ENCODE measurements at regions not wholly inside any gene's neighbourhood (a gene's known extent, or its start where the extent isn't known, plus 50 kb on each side); places are given as distances from the start of the nearest gene placed in this dataset.

DNA sequence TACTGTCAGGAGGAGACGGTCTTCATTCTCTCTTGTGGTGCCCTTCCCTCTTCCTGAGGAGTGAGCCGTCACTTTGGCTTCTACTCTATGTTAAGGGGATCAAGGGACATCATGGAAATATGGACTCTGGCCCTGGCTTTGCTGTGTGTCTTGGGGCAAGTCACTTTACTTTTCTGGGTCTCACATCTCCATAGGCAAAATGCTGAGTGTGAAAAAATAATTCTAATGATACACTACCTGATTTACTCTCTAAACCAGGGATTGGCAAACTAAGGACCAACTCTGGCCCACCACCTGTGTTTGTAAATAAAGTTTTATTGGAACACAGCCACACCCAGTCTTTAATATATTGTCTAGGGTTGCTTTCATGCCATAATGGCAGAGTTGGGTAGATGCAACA lies 548.7 kb upstream of the CDH5 start:
- TF ChIP-seq, protein P1, sequence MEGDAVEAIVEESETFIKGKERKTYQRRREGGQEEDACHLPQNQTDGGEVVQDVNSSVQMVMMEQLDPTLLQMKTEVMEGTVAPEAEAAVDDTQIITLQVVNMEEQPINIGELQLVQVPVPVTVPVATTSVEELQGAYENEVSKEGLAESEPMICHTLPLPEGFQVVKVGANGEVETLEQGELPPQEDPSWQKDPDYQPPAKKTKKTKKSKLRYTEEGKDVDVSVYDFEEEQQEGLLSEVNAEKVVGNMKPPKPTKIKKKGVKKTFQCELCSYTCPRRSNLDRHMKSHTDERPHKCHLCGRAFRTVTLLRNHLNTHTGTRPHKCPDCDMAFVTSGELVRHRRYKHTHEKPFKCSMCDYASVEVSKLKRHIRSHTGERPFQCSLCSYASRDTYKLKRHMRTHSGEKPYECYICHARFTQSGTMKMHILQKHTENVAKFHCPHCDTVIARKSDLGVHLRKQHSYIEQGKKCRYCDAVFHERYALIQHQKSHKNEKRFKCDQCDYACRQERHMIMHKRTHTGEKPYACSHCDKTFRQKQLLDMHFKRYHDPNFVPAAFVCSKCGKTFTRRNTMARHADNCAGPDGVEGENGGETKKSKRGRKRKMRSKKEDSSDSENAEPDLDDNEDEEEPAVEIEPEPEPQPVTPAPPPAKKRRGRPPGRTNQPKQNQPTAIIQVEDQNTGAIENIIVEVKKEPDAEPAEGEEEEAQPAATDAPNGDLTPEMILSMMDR (conservative IDR thresholded peaks at IDR 0.05 in 1 of 2, IDR thresholded peaks at IDR 0.05 in 1 of 2; ENCODE audit: low read depth in 1 of 2, low read length in 2 of 2) = no peak
- no peak for TF ChIP-seq EZH2 (IDR thresholded peaks at IDR 0.05; ENCODE audit: low read length, missing control alignments)
- H3K4me3 ChIP-seq (replicated peaks in 1 of 4; ENCODE audit: control extremely low read depth in 1 of 4, insufficient read depth in 1 of 4, low read depth in 3 of 4, low read length in 4 of 4) = no peak overlapping the region
- H2AFZ ChIP-seq (ENCODE audit: low read length) = no peak overlapping the region
- no peak for DNase-seq (ENCODE audit: low read depth in 2 of 2)
- no peak overlapping the region for H3K27ac ChIP-seq (ENCODE audit: insufficient read depth, low read length)
- no peaks in the 10 kb centered on the region for H3K36me3 ChIP-seq (ENCODE audit: control insufficient read depth, insufficient read depth, low read length)
- H3K79me2 ChIP-seq (ENCODE audit: control insufficient read depth, insufficient read depth, low read length) = no peaks in the 10 kb centered on the region
- no peak overlapping the region for H3K4me2 ChIP-seq (ENCODE audit: extremely low read depth, insufficient read depth, low read length)
- no peaks in the 10 kb centered on the region for H3K9me3 ChIP-seq (ENCODE audit: control insufficient read depth, insufficient read depth, low read depth, low read length)
- H3K9ac ChIP-seq (ENCODE audit: insufficient read depth, low read length) = no peak overlapping the region
- no peaks in the 10 kb centered on the region for H3K27me3 ChIP-seq (ENCODE audit: control insufficient read depth, insufficient read depth, low read length)
- H3K4me1 ChIP-seq (ENCODE audit: control insufficient read depth, extremely low read depth, insufficient read depth, low read length) = no peaks in the 10 kb centered on the region
- no peaks in the 10 kb centered on the region for H4K20me1 ChIP-seq (ENCODE audit: control insufficient read depth, extremely low read depth, insufficient read depth, low read length)

DNA sequence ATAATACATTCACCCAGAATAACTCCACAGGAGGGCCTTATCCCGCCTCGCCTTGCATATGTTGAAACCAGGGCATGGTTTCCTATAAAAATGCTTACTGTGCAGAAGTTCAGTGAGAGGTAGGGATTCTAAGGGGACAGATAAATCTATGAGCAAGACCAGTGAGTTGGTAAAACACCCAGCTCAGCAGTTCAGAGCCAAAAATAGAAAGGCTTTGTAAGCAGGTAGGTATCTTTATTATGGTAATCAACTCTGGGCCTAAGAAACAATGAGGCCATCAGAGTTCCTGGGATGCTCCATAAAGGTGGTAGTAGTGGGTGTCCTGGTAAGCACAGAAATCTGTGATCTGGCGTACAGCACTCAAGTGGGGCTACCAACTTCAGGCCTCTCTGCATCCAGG lies 549.4 kb upstream of the CDH5 start:
- Histone ChIP-seq H4K20me1 (ENCODE audit: control insufficient read depth, extremely low read depth, insufficient read depth, low read length) (no peaks in the 10 kb centered on the region), H3K9me3 (ENCODE audit: control insufficient read depth, insufficient read depth, low read depth, low read length) (no peaks in the 10 kb centered on the region), H3K27me3 (ENCODE audit: control insufficient read depth, insufficient read depth, low read length) (no peaks in the 10 kb centered on the region), H3K4me1 (ENCODE audit: control insufficient read depth, extremely low read depth, insufficient read depth, low read length) (no peaks in the 10 kb centered on the region), H3K9ac (ENCODE audit: insufficient read depth, low read length) (no peak overlapping the region), H3K79me2 (ENCODE audit: control insufficient read depth, insufficient read depth, low read length) (no peaks in the 10 kb centered on the region), H3K4me2 (ENCODE audit: extremely low read depth, insufficient read depth, low read length) (no peak overlapping the region), H3K4me3 (replicated peaks in 1 of 4; ENCODE audit: control extremely low read depth in 1 of 4, insufficient read depth in 1 of 4, low read depth in 3 of 4, low read length in 4 of 4) (no peak overlapping the region), H2AFZ (ENCODE audit: low read length) (no peak overlapping the region), H3K27ac (ENCODE audit: insufficient read depth, low read length) (no peak overlapping the region), H3K36me3 (ENCODE audit: control insufficient read depth, insufficient read depth, low read length) (no peaks in the 10 kb centered on the region)
- no peak for DNase-seq (ENCODE audit: low read depth in 2 of 2)
- no peak for TF ChIP-seq EZH2 (IDR thresholded peaks at IDR 0.05; ENCODE audit: low read length, missing control alignments)
- TF ChIP-seq, protein P1 (conservative IDR thresholded peaks at IDR 0.05 in 1 of 2, IDR thresholded peaks at IDR 0.05 in 1 of 2; ENCODE audit: low read depth in 1 of 2, low read length in 2 of 2) = no peak

DNA sequence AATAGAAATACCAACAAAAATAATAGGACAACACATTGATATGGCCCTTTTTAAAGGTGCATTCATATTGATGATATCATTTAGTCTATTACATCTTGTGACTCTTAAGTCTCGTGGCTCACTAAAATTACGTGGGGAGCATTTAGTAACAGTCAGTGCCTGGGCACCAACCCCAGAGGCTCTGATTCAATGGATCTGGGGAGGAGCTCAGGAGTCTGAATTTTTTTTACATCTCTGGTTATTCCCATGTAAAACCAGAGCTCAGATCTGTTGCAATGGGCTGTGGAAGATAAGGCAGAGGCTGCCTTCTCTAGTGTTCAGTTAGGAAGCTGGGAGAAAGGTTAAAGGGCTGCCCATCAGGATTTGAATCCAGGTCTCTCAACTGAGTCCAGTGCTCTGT lies 549.9 kb upstream of the CDH5 start:
- no peaks in the 10 kb centered on the region for H4K20me1 ChIP-seq (ENCODE audit: control insufficient read depth, extremely low read depth, insufficient read depth, low read length)
- no peak overlapping the region for H3K9ac ChIP-seq (ENCODE audit: insufficient read depth, low read length)
- no peak overlapping the region for H3K4me3 ChIP-seq (replicated peaks in 1 of 4; ENCODE audit: control extremely low read depth in 1 of 4, insufficient read depth in 1 of 4, low read depth in 3 of 4, low read length in 4 of 4)

More for the DNA sequence above, 549.9 kb upstream of the CDH5 start:
- no peaks in the 10 kb centered on the region for H3K36me3 ChIP-seq (ENCODE audit: control insufficient read depth, insufficient read depth, low read length)
- H3K9me3 ChIP-seq (ENCODE audit: control insufficient read depth, insufficient read depth, low read depth, low read length) = no peaks in the 10 kb centered on the region
- H3K4me2 ChIP-seq (ENCODE audit: extremely low read depth, insufficient read depth, low read length) = no peak overlapping the region
- no peaks in the 10 kb centered on the region for H3K27me3 ChIP-seq (ENCODE audit: control insufficient read depth, insufficient read depth, low read length)
- no peaks in the 10 kb centered on the region for H3K79me2 ChIP-seq (ENCODE audit: control insufficient read depth, insufficient read depth, low read length)
- no peaks in the 10 kb centered on the region for H3K4me1 ChIP-seq (ENCODE audit: control insufficient read depth, extremely low read depth, insufficient read depth, low read length)
- H3K27ac ChIP-seq (ENCODE audit: insufficient read depth, low read length) = no peak overlapping the region
- no peak overlapping the region for H2AFZ ChIP-seq (ENCODE audit: low read length)
- DNase-seq (ENCODE audit: low read depth in 2 of 2) = no peak
- no peak for TF ChIP-seq EZH2 (IDR thresholded peaks at IDR 0.05; ENCODE audit: low read length, missing control alignments)
- TF ChIP-seq, protein P1 (conservative IDR thresholded peaks at IDR 0.05 in 1 of 2, IDR thresholded peaks at IDR 0.05 in 1 of 2; ENCODE audit: low read depth in 1 of 2, low read length in 2 of 2) = no peak
